GM23338 (cell line): ENCODE measurements at regions not wholly inside any gene's neighbourhood (a gene's known extent, or its start where the extent isn't known, plus 50 kb on each side); places are given as distances from the start of the nearest gene placed in this dataset.

Source experiments
- ATAC-seq: fragments of 200-7000 bp; cut with Tn5 transposase; 3 replicates; pipeline ENCODE4 v1.9.1; 2020
- DNase-seq: peaks from one replicate; pipeline ENCODE4 v3.0.0-alpha.2; 2015; ENCODE audit warnings: low spot score
- H2AFZ ChIP-seq: fragments of 200-600 bp; sonication (generic); 2 replicates; pipeline ENCODE4 v1.8.0; 2016; ENCODE audit warnings: antibody characterized with exemption, mild to moderate bottlenecking, moderate library complexity
- H3F3A ChIP-seq: fragments of 200-600 bp; sonication (generic); replicated peaks from 2 replicates; pipeline ENCODE4 v1.8.0; 2017; ENCODE audit warnings: antibody characterized with exemption, mixed run types, low read depth
- H3K27ac ChIP-seq: fragments of 200-600 bp; sonication (generic); 2 replicates; pipeline ENCODE4 v1.6.1; 2016; ENCODE audit warnings: low read depth
- H3K27me3 ChIP-seq: fragments of 200-600 bp; sonication (generic); 2 replicates; pipeline ENCODE4 v1.8.0; 2016; ENCODE audit warnings: mild to moderate bottlenecking, mixed run types, moderate library complexity; ENCODE audit not compliant: insufficient read depth
- H3K36me3 ChIP-seq: fragments of 200-600 bp; sonication (generic); 2 replicates; pipeline ENCODE4 v1.8.0; 2016; ENCODE audit warnings: mild to moderate bottlenecking; ENCODE audit not compliant: insufficient read depth
- H3K4me1 ChIP-seq: fragments of 200-600 bp; sonication (generic); 2 replicates; pipeline ENCODE4 v1.8.0; 2016; ENCODE audit warnings: mild to moderate bottlenecking, moderate library complexity; ENCODE audit not compliant: insufficient read depth
- H3K4me2 ChIP-seq: fragments of 200-600 bp; sonication (generic); 2 replicates; pipeline ENCODE4 v1.7.1; 2017; ENCODE audit warnings: mixed run types
- H3K4me3 ChIP-seq: fragments of 200-600 bp; sonication (generic); 2 replicates; pipeline ENCODE4 v1.6.1; 2016; ENCODE audit warnings: mixed run types
- H3K79me2 ChIP-seq: fragments of 200-600 bp; sonication (generic); replicated peaks from 2 replicates; pipeline ENCODE4 v1.8.0; 2017; ENCODE audit warnings: mild to moderate bottlenecking; ENCODE audit not compliant: insufficient read depth
- H3K9me2 ChIP-seq: fragments of 200-600 bp; sonication (generic); 2 replicates; pipeline ENCODE4 v1.8.0; 2017; ENCODE audit not compliant: insufficient read depth
- H4K20me1 ChIP-seq: fragments of 200-600 bp; sonication (generic); replicated peaks from 2 replicates; pipeline ENCODE4 v1.8.0; 2017; ENCODE audit warnings: mild to moderate bottlenecking; ENCODE audit not compliant: insufficient read depth
- H3K27ac Mint-ChIP-seq: 2 replicates; pipeline ENCODE4 v1.8.0; 2020; ENCODE audit warnings: inconsistent platforms, mild to moderate bottlenecking, moderate library complexity, mixed read lengths
- H3K27me3 Mint-ChIP-seq: 3 replicates; pipeline ENCODE4 v1.8.0; 2022; ENCODE audit warnings: low read depth, mild to moderate bottlenecking, moderate library complexity, mixed read lengths, inconsistent platforms; ENCODE audit not compliant: insufficient read depth, poor library complexity
- H3K36me3 Mint-ChIP-seq: 3 replicates; pipeline ENCODE4 v1.8.0; 2021; ENCODE audit warnings: low read depth, mild to moderate bottlenecking, inconsistent platforms, moderate library complexity, mixed read lengths
- H3K4me1 Mint-ChIP-seq: 3 replicates; pipeline ENCODE4 v1.8.0; 2020; ENCODE audit warnings: mild to moderate bottlenecking, inconsistent platforms, mixed read lengths
- H3K4me3 Mint-ChIP-seq: 3 replicates; pipeline ENCODE4 v1.8.0; 2021; ENCODE audit warnings: moderate library complexity, mild to moderate bottlenecking, inconsistent platforms, mixed read lengths
- H3K9me3 Mint-ChIP-seq: 3 replicates; pipeline ENCODE4 v1.8.0; 2020; ENCODE audit warnings: moderate library complexity, mild to moderate bottlenecking, inconsistent platforms, mixed read lengths
- CREB1 ChIP-seq: fragments of 250-450 bp; sonication (Bioruptor Pico); IDR thresholded peaks from 2 replicates; pipeline ENCODE4 v1.5.0; 2020; ENCODE audit warnings: low read depth, mild to moderate bottlenecking, moderate library complexity
- EZH2 ChIP-seq: fragments of 200-600 bp; sonication (generic); IDR thresholded peaks from one replicate; pipeline ENCODE4 v1.8.0; 2017; ENCODE audit warnings: antibody characterized with exemption, mild to moderate bottlenecking, low read depth; ENCODE audit not compliant: unreplicated experiment
- EZH2phosphoT487 ChIP-seq: fragments of 200-600 bp; sonication (generic); IDR thresholded peaks from one replicate; pipeline ENCODE4 v1.8.1; 2018; ENCODE audit warnings: antibody characterized with exemption; ENCODE audit not compliant: unreplicated experiment
- JUNB ChIP-seq: IDR thresholded peaks from one replicate; pipeline ENCODE4 v1.6.1; 2016; ENCODE audit warnings: antibody characterized with exemption; ENCODE audit not compliant: unreplicated experiment
- NANOG ChIP-seq: IDR thresholded peaks from 2 replicates; pipeline ENCODE4 v1.6.1; 2016; ENCODE audit warnings: antibody characterized with exemption, borderline replicate concordance
- POLR2AphosphoS5 ChIP-seq: IDR thresholded peaks from 2 replicates; pipeline ENCODE4 v1.6.1; 2016; ENCODE audit warnings: antibody characterized with exemption, low read depth
- REST ChIP-seq: IDR thresholded peaks from one replicate; pipeline ENCODE4 v1.6.1; 2018; ENCODE audit warnings: antibody characterized with exemption; ENCODE audit not compliant: unreplicated experiment
- STAT1 ChIP-seq: IDR thresholded peaks from one replicate; pipeline ENCODE4 v1.6.1; 2016; ENCODE audit warnings: antibody characterized with exemption; ENCODE audit not compliant: unreplicated experiment
- ZNF114 ChIP-seq: fragments of 250-450 bp; sonication (Bioruptor Pico); IDR thresholded peaks from 2 replicates; pipeline ENCODE4 v1.5.0; 2020; ENCODE audit warnings: mild to moderate bottlenecking, moderate library complexity
- ZNF331 ChIP-seq: fragments of 250-450 bp; sonication (Bioruptor Pico); IDR thresholded peaks from 2 replicates; pipeline ENCODE4 v1.5.0; 2020; ENCODE audit warnings: low read depth, mild to moderate bottlenecking, moderate library complexity
- ZNF462 ChIP-seq: fragments of 250-450 bp; sonication (Bioruptor Pico); IDR thresholded peaks from 2 replicates; pipeline ENCODE4 v1.5.0; 2020; ENCODE audit warnings: mild to moderate bottlenecking, moderate library complexity
- TF ChIP-seq, protein P1 (sequence below): IDR thresholded peaks from 2 replicates; pipeline ENCODE4 v1.6.1; 2016; ENCODE audit warnings: antibody characterized with exemption
- TF ChIP-seq, protein P2 (sequence below), 2 experiments: fragments of 200-600 bp in 1 of 2; sonication (generic) in 1 of 2; conservative IDR thresholded peaks; 2 replicates each; pipeline versions ENCODE4 v1.5.1 to v1.6.1; 2016 to 2017; ENCODE audit warnings: antibody characterized with exemption in 2 of 2, low read depth in 2 of 2, mild to moderate bottlenecking in 2 of 2, moderate library complexity in 1 of 2

DNA sequence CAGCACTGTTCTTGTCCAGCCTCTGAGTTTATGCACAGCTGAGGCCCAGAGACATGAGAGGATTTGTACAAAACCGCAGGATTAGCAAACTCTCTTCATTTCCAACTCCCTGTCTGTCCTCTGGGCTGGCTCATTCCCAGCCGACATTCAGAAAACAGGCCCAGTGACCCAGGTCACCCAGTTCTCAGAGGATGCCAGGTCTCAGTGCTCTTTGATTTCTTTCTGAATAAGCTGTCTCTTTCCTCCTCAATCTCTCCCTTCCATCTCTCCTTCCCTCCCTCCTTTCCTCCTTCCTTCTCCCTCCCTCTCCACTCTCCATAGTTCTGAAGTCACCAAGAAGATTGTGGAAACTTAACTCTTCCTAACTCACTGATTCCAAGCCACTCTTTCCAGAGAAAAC is 372.7 kb upstream of the SULF2 start:
- no peaks in the 10 kb centered on the region for H3K4me1 Mint-ChIP-seq
- no peak overlapping the region for H3K4me3 Mint-ChIP-seq
- H3K27ac ChIP-seq, result no peak overlapping the region
- H3K27me3 Mint-ChIP-seq, result peaks cover 9% of the 10 kb centered on the region
- no peaks in the 10 kb centered on the region for H3F3A ChIP-seq
- H2AFZ ChIP-seq, result no peak overlapping the region
- peaks cover 5% of the 10 kb centered on the region; the same call in 2 of the 3 replicates for H3K36me3 Mint-ChIP-seq
- no peaks in the 10 kb centered on the region for H3K79me2 ChIP-seq
- no peaks in the 10 kb centered on the region; the same call in 1 of the 2 replicates for H3K36me3 ChIP-seq
- H3K4me1 ChIP-seq, result no peaks in the 10 kb centered on the region
- H4K20me1 ChIP-seq, result no peaks in the 10 kb centered on the region
- no peak for TF ChIP-seq POLR2AphosphoS5
- TF ChIP-seq, protein P1, sequence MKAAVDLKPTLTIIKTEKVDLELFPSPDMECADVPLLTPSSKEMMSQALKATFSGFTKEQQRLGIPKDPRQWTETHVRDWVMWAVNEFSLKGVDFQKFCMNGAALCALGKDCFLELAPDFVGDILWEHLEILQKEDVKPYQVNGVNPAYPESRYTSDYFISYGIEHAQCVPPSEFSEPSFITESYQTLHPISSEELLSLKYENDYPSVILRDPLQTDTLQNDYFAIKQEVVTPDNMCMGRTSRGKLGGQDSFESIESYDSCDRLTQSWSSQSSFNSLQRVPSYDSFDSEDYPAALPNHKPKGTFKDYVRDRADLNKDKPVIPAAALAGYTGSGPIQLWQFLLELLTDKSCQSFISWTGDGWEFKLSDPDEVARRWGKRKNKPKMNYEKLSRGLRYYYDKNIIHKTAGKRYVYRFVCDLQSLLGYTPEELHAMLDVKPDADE, result no peak
- TF ChIP-seq ZNF331, result no peak
- no peak for TF ChIP-seq ZNF114 (CRISPR knock-in tag)
- TF ChIP-seq EZH2, result no peak
- no peak for TF ChIP-seq EZH2phosphoT487
- TF ChIP-seq CREB1 (CRISPR knock-in tag), result no peak
- no peak for TF ChIP-seq REST
- TF ChIP-seq ZNF462 (CRISPR knock-in tag), result no peak
- TF ChIP-seq, protein P2, sequence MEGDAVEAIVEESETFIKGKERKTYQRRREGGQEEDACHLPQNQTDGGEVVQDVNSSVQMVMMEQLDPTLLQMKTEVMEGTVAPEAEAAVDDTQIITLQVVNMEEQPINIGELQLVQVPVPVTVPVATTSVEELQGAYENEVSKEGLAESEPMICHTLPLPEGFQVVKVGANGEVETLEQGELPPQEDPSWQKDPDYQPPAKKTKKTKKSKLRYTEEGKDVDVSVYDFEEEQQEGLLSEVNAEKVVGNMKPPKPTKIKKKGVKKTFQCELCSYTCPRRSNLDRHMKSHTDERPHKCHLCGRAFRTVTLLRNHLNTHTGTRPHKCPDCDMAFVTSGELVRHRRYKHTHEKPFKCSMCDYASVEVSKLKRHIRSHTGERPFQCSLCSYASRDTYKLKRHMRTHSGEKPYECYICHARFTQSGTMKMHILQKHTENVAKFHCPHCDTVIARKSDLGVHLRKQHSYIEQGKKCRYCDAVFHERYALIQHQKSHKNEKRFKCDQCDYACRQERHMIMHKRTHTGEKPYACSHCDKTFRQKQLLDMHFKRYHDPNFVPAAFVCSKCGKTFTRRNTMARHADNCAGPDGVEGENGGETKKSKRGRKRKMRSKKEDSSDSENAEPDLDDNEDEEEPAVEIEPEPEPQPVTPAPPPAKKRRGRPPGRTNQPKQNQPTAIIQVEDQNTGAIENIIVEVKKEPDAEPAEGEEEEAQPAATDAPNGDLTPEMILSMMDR (conservative IDR thresholded peaks at IDR 0.05; ENCODE audit: low read depth in 2 of 2), result no peak
- no peak for TF ChIP-seq JUNB
- TF ChIP-seq STAT1, result no peak
- TF ChIP-seq NANOG, result no peak
- H3K4me3 ChIP-seq, result no peak overlapping the region
- peaks cover 27% of the 10 kb centered on the region for H3K9me3 Mint-ChIP-seq
- H3K27me3 ChIP-seq, result no peaks in the 10 kb centered on the region
- H3K27ac Mint-ChIP-seq, result no peak overlapping the region
- H3K9me2 ChIP-seq, result no peaks in the 10 kb centered on the region
- ATAC-seq (no peak), DNase-seq (no peak)
- H3K4me2 ChIP-seq, result no peak overlapping the region
